Liver (tissue), 7 donors: ENCODE measurements at regions not wholly inside any gene's neighbourhood (a gene's known extent, or its start where the extent isn't known, plus 50 kb on each side); places are given as distances from the start of the nearest gene placed in this dataset.

Experiments
- DNase-seq: peaks from one replicate; pipeline ENCODE4 v3.0.0-alpha.2; 2017; ENCODE audit warnings: low spot score
- H3K27ac ChIP-seq, 2 donors: one replicate each; pipeline ENCODE4 v1.7.0; 2013; ENCODE audit warnings: inconsistent platforms in 2 of 2, low read length in 2 of 2, control low read depth in 1 of 2, low read depth in 1 of 2, mild to moderate bottlenecking in 1 of 2
- H3K27me3 ChIP-seq, 4 donors: one replicate each; pipeline versions ENCODE4 v1.6.1 to v1.7.0; 2013; ENCODE audit warnings: low read length in 3 of 4, inconsistent platforms in 1 of 4, mild to moderate bottlenecking in 1 of 4, moderate library complexity in 1 of 4; ENCODE audit not compliant: control insufficient read depth in 4 of 4, insufficient read depth in 4 of 4
- H3K36me3 ChIP-seq, 4 donors: one replicate each; pipeline versions ENCODE4 v1.6.1 to v1.7.0; 2013; ENCODE audit warnings: low read length in 3 of 4, mild to moderate bottlenecking in 3 of 4, low read depth in 1 of 4, moderate library complexity in 1 of 4; ENCODE audit not compliant: control insufficient read depth in 4 of 4, insufficient read depth in 3 of 4
- H3K4me1 ChIP-seq, 4 donors: one replicate each; pipeline versions ENCODE4 v1.6.1 to v1.7.0; 2013; ENCODE audit warnings: low read length in 3 of 4, mild to moderate bottlenecking in 3 of 4, moderate library complexity in 1 of 4; ENCODE audit not compliant: control insufficient read depth in 4 of 4, insufficient read depth in 4 of 4
- H3K4me3 ChIP-seq, 3 donors: one replicate each; pipeline versions ENCODE4 v1.6.1 to v1.7.0; 2013; ENCODE audit warnings: low read length in 3 of 3, control low read depth in 1 of 3, low read depth in 1 of 3, mild to moderate bottlenecking in 1 of 3
- H3K9ac ChIP-seq, 2 donors: one replicate each; pipeline ENCODE4 v1.7.0; 2013; ENCODE audit warnings: low read length in 2 of 2, mild to moderate bottlenecking in 2 of 2, moderate library complexity in 2 of 2, control low read depth in 1 of 2, low read depth in 1 of 2
- H3K9me3 ChIP-seq, 4 donors: one replicate each; pipeline versions ENCODE4 v1.6.1 to v1.7.0; 2013; ENCODE audit warnings: low read length in 3 of 4; ENCODE audit not compliant: control insufficient read depth in 4 of 4
- CTCF ChIP-seq: fragments of 150-350 bp; IDR thresholded peaks from 2 replicates; pipeline ENCODE4 v1.5.1; 2017; ENCODE audit warnings: improper control_type of control experiment, low read depth, low read length; ENCODE audit not compliant: missing input control
- EGR1 ChIP-seq, 2 donors: IDR thresholded peaks; 2 replicates each; pipeline ENCODE4 v1.6.1; 2016 to 2018; ENCODE audit warnings: antibody characterized with exemption in 2 of 2, low read depth in 2 of 2
- FOXA1 ChIP-seq: IDR thresholded peaks from 2 replicates; pipeline ENCODE4 v1.6.1; 2016; ENCODE audit warnings: antibody characterized with exemption
- FOXA2 ChIP-seq: IDR thresholded peaks from 2 replicates; pipeline ENCODE4 v1.6.1; 2016; ENCODE audit warnings: antibody characterized with exemption
- GABPA ChIP-seq, 2 donors: IDR thresholded peaks in 1 of 2; conservative IDR thresholded peaks in 1 of 2; 2 replicates each; pipeline ENCODE4 v1.6.1; 2016; ENCODE audit warnings: antibody characterized with exemption in 2 of 2, mild to moderate bottlenecking in 1 of 2, moderate library complexity in 1 of 2
- HNF4A ChIP-seq, 2 donors: conservative IDR thresholded peaks; 2 replicates each; pipeline ENCODE4 v1.6.1; 2016; ENCODE audit warnings: antibody characterized with exemption in 2 of 2, mild to moderate bottlenecking in 2 of 2
- HNF4G ChIP-seq: IDR thresholded peaks from 2 replicates; pipeline ENCODE4 v1.6.1; 2016; ENCODE audit warnings: antibody characterized with exemption
- JUND ChIP-seq, 2 donors: IDR thresholded peaks; 2 replicates each; pipeline ENCODE4 v1.6.1; 2016; ENCODE audit warnings: antibody characterized with exemption in 2 of 2
- MAX ChIP-seq: IDR thresholded peaks from 2 replicates; pipeline ENCODE4 v1.6.1; 2016; ENCODE audit warnings: antibody characterized with exemption
- NR2F2 ChIP-seq: IDR thresholded peaks from 2 replicates; pipeline ENCODE4 v1.6.1; 2016; ENCODE audit warnings: antibody characterized with exemption
- RAD21 ChIP-seq, 2 donors: IDR thresholded peaks; 2 replicates each; pipeline ENCODE4 v1.6.1; 2016; ENCODE audit warnings: antibody characterized with exemption in 2 of 2, mild to moderate bottlenecking in 2 of 2
- REST ChIP-seq: IDR thresholded peaks from 2 replicates; pipeline ENCODE4 v1.6.1; 2016; ENCODE audit warnings: antibody characterized with exemption, mild to moderate bottlenecking
- RXRA ChIP-seq, 2 donors: IDR thresholded peaks; 2 replicates each; pipeline ENCODE4 v1.6.1; 2017 to 2018; ENCODE audit warnings: antibody characterized with exemption in 2 of 2, mild to moderate bottlenecking in 1 of 2
- SP1 ChIP-seq: IDR thresholded peaks from 2 replicates; pipeline ENCODE4 v1.6.1; 2018; ENCODE audit warnings: antibody characterized with exemption, mild to moderate bottlenecking
- TAF1 ChIP-seq: conservative IDR thresholded peaks from 2 replicates; pipeline ENCODE4 v1.6.1; 2016; ENCODE audit warnings: antibody characterized with exemption, mild to moderate bottlenecking
- YY1 ChIP-seq: IDR thresholded peaks from 2 replicates; pipeline ENCODE4 v1.6.1; 2016; ENCODE audit warnings: antibody characterized with exemption, mild to moderate bottlenecking
- ZBTB33 ChIP-seq: IDR thresholded peaks from 2 replicates; pipeline ENCODE4 v1.6.1; 2016; ENCODE audit warnings: antibody characterized with exemption
- donor health status: healthy.
- donor health status: healthy.
- donor health status: healthy.
- donor health status: healthy.

GRCh38 chr7:131152766-131153165, 174.9 kb upstream of the MKLN1 start:
- H3K4me3 ChIP-seq = no peak overlapping the region
- H3K27me3 ChIP-seq = no peaks in the 10 kb centered on the region
- H3K9ac ChIP-seq = no peak overlapping the region
- no peaks in the 10 kb centered on the region for H3K36me3 ChIP-seq
- H3K9me3 ChIP-seq = no peaks in the 10 kb centered on the region
- no peak overlapping the region for H3K27ac ChIP-seq
- TF ChIP-seq RXRA (IDR thresholded peaks at IDR 0.05) (no peak), HNF4G (no peak), FOXA1 (no peak), REST (no peak), MAX (no peak), RAD21 (IDR thresholded peaks at IDR 0.05) (no peak), FOXA2 (no peak), ZBTB33 (no peak), TAF1 (no peak), CTCF (no peak), HNF4A (conservative IDR thresholded peaks at IDR 0.05) (no peak), NR2F2 (no peak), GABPA (IDR thresholded peaks at IDR 0.05 in 1 of 2, conservative IDR thresholded peaks at IDR 0.05 in 1 of 2) (no peak), JUND (IDR thresholded peaks at IDR 0.05) (no peak), SP1 (no peak)
- H3K4me1 ChIP-seq = no peaks in the 10 kb centered on the region
- no peak for DNase-seq

GRCh38 chr7:131154380-131154779, 173.3 kb upstream of the MKLN1 start:
- Histone ChIP-seq H3K4me3 (no peak overlapping the region), H3K9ac (no peak overlapping the region), H3K4me1 (no peaks in the 10 kb centered on the region), H3K27me3 (no peaks in the 10 kb centered on the region), H3K27ac (no peak overlapping the region), H3K9me3 (no peaks in the 10 kb centered on the region), H3K36me3 (no peaks in the 10 kb centered on the region)
- no peak for DNase-seq
- TF ChIP-seq CTCF = no peak
- TF ChIP-seq HNF4A (conservative IDR thresholded peaks at IDR 0.05) = no peak
- TF ChIP-seq YY1 = no peak
- TF ChIP-seq SP1 = no peak
- TF ChIP-seq HNF4G = no peak
- TF ChIP-seq RXRA (IDR thresholded peaks at IDR 0.05) = no peak
- no peak for TF ChIP-seq EGR1 (IDR thresholded peaks at IDR 0.05; ENCODE audit: low read depth in 2 of 2)
- no peak for TF ChIP-seq REST
- no peak for TF ChIP-seq TAF1
- no peak for TF ChIP-seq ZBTB33
- TF ChIP-seq NR2F2 = no peak
- TF ChIP-seq FOXA2 = no peak
